ENCODE measurements at regions not wholly inside any gene's neighbourhood (a gene's known extent, or its start where the extent isn't known, plus 50 kb on each side); places are given as distances from the start of the nearest gene placed in this dataset.

DNA sequence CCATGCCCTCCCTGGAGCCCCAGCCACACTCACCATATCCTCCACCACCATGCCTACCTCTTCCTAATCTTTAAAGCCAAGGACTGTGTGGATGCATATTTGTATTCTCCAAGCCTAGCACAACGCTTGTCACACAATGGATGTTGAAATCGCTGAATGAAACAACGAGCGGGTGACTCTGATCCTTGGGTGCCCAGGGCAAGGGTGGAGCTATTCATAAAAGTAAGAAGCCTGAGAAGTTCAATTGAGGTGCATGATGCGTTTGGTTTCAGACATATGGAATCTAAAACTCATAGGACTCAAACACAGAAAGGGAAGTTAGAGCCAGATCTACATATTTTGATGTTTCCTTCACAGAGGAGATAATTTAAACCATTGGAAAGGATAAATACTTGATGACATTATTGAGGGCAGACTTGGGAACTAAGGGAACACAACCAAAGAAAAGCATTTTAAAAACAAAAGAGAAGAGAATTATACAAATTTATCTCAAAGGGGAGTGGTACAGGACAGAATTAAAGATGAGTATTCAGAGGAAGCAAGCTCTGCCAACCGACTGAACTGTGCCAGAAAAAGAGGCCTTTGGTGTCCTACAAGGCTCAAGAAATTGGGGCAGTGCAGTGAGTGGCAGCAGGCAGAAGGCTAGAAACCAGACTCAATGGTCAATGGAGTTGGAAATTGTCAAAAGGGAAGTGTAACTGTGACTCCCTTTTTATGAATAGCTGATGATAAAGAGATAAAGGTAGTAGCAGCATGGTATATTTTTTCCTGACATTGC is 200.6 kb upstream of the NCKAP5 start:
- no peak for DNase-seq (ENCODE audit: low read depth)

DNA sequence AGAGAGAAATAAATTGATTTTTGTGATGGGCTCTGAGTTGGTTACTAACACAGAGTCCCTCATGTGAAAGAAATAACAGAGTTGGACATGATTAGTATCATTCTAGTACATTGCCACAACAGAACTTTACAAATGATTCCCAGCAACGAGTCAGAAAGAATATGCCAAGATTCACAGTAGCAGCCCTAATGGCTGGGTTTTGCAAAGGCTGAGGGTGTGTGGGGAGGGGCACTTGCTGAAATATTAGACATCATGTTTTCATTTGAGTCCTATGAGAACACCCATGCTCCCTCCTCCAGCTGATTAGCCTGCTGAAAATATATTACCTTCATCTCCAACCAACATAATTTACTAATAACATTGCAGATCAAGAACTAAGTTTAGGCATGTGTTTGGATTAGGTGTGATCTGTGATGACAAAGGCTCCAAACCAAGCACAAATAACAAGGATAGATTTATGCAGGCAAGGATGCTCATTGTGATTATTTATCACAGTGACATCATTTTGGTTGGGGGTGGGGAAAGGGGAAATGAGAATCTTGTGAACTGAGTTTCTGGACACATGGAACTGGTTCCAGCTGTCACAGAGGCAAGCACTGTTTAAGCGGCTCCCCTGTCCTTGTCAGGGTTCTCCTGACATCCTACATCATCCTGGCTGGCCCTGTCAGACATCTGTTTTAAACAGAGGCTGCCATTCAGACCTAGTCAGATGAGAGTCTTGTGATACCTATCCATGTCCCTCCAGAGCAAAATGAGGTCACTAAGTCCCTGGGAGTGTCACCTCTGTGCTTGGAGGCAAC is 205.8 kb upstream of the NCKAP5 start:
- no peak for DNase-seq (ENCODE audit: low read depth)

DNA sequence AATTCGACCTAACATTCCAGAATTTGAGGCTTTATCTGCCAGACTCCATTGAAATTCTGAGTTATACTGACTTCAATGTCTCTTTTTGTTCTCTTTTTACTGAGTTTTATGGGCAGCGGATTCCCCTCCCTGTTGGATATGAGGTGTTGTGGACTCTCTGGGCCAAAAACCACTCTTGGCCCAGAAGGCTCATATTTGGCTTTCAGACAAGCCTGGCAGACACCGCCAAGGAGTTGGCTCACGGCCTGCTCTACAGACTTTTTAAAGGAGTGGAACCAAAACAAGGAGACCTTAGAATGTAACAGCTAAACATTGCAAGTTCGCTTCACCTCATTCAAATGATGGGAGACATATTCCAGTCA is 206.4 kb upstream of the NCKAP5 start:
- no peak for DNase-seq (ENCODE audit: low read depth)

DNA sequence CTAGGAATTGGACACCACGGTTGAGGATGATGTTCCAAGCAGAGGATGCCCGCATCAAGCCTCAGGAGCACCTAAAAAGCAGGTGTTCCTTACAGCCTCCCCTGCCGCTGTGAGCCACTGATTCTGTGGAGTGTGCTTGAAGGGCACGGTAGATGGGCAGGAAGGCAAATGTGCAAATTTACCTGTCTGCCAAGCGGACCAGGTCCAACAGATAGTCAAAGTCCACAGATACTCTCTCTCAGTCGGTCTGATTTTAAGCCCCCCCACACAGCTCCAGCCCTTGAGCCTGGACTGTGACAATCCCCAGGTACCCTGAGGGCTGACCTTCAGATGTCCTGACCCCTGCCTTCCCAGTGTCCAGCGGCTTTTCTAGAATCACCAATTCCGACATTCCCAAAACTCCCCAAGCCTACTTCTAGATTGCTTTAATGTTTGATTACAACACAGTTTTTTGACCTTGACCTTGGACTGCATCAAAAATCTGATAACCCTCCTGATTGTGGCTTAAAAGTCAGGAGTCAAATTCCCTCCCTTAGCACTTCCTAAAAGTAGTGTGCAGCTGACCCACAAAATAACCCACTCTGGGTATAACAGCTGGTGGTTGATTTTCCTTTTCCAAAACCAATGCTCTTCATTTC is 208.8 kb upstream of the NCKAP5 start:
- no peak for DNase-seq (ENCODE audit: low read depth)

DNA sequence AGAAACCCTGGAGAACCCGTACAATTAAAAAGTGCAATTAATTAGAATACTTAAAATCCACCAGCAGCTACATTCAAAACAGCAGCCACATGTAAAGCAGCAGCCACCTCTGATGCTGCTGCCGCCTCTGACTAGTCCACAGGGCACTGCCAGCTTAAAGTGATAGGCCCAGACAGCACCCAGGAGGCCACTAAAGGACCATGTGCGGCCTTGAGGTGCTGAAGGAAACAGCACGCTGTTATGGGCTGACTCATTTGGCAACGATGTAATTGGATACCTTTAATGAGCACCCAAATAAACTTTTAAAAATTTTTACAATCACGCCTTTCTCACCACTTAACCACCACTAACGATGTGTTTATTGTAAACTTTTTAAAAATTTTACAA is 209.3 kb upstream of the NCKAP5 start:
- no peak for DNase-seq (ENCODE audit: low read depth)

DNA sequence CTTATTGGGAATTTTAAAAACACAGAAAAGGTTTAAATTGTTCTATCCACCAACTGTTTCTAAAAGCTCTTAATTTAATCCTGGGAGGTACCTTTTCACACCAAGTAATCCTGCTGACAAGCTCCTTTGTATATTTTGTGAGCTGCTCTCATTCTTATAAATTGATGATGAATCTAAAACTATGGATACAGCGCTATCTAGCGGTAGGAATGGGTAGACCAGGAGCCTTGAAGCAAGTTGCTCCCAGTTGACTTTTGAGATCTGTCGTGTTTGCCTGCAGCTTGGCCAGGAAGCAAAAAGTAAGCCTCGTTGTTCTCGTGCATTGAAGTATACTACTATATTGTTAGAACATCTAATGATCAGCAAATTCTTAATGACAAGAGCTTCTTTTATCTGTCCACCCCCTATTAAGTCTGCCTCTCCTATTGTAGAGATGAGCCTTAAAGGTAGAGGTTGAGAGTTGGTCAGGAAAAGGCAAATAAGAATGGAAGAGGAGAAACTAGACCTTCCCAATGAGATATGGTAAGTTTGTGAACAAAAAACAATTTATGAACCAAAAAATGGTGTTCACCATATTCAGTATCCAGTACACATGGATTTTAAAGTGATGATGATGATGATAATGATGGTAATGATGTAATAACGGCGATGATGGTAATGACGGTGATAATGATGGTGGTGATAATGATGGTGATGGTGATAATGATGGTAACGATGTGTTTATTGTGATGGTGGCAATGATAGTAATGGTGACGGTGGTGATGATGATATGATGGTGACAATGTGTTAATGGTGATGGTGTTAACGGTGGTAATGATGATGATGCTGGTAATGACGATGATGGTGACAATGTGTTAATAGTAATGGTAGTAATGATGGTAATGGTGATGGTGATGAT is 212.1 kb upstream of the NCKAP5 start:
- DNase-seq (ENCODE audit: low read depth) = peak; percentile 64

DNA sequence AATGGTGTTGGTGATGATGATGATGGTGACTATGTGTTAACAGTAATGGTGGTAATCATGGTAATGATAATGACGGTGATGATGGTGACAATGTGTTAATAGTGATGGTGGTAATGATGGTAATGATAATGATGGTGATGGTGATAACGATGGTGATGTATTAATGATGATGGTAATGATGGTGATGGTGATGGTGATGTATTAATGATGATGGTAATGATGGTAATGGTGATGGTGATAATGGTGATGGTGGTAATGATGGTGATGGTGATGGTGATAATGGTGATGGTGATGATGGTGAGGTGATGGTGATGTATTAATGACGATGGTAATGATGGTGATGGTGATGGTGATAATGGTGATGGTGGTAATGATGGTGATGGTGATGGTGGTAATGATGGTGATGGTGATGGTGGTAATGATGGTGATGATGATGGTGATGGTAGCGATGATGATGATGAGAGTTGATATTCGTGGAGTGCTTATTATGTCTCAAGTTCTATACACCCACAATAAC is 212.8 kb upstream of the NCKAP5 start:
- no peak for DNase-seq (ENCODE audit: low read depth)

DNA sequence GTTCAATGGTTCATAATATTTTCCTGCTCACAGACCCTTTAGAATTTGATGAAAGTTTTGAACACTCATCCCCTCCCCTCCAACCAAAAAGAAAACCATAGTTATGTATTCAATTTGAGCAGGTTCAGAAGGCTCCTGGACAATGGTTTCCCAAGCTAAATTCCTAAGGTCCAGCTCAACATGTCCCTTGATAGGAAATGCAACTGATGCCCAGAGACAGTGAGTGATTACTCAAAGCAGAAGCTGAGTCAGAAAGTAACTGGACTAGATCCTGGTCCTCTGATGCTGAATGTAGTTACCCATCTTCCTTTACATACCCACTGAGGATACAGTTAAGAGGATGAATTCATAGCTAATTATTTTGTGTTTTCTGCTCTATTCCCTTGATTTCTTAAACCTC is 218.9 kb upstream of the NCKAP5 start:
- peak; percentile 53 for DNase-seq (ENCODE audit: low read depth)

DNA sequence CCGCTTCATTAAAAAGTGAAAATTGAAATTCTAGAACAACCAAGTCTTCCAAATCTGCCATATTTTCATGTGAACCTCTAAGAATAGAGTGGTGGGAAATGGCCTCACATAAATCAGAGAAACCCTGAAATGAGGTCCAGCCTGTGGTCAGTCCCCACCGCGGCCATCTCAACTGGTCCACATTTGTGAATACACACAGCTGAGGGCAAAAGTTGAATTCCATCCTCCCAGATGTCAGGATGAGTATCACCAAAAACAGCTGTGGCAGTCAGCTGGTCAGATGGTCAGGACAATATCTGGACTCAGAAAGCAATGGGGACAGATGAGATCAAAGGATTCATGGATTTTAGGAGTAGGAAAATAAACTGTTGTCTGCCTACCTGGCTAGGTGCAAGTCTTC is 219.4 kb upstream of the NCKAP5 start:
- no peak for DNase-seq (ENCODE audit: low read depth)

DNA sequence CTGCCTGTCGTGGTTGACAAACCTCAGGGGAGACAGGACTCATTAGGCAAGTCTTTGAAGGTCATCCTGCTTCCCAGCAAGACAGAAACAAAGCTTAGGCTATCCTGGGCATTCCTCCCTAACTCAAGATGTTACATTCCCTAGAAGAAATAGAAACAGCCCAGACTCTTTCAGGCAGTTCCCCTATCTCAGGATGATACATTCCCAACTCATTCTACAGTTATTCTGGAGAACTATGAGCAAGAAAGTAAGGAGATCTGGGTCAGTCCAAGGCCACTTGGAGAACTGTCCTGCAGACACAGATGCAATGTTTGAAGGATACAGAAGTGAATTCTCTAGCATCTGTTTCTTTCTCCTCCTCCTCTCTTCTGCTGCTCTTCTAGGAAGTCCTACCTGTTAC is 220.1 kb upstream of the NCKAP5 start:
- DNase-seq (ENCODE audit: low read depth) = no peak

DNA sequence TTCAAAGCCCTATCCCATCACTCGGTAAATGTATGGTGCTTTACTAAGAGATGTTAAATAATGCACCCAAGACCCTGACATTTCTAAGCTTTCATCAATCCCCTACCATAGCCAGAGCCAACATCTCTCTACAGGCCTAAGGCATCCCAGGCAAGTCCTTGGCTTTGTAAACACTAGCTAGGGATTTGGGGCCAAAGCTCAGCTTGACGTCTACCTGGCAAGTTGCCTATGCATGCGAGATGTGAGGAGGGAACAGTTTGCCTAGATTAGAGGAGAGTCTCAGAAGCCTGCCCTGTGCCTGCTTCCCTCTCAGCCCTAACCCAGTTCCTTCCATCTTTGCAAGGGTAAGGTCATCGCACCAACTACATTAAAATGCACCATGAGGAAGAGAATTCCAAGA is 221.5 kb upstream of the NCKAP5 start:
- no peak for DNase-seq (ENCODE audit: low read depth)

DNA sequence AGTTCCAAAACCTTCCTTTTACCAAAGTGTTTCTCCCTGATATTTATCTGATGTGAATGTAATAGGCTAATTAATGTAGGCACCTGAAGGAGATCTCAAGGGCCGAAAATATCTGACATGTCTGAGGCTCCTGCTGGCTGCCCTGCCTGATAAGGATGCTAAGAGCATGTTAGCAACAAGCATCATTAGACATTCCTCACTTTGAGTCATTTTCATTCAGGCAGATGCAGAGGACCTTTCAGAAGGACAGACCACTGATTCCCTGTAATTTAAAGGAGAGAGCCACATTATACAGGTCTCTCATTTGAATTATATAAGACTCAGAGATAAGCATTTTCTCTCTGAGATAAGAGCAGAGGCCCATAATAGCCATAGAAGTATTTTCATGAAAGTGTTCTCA is 222.4 kb upstream of the NCKAP5 start:
- no peak for DNase-seq (ENCODE audit: low read depth)

DNA sequence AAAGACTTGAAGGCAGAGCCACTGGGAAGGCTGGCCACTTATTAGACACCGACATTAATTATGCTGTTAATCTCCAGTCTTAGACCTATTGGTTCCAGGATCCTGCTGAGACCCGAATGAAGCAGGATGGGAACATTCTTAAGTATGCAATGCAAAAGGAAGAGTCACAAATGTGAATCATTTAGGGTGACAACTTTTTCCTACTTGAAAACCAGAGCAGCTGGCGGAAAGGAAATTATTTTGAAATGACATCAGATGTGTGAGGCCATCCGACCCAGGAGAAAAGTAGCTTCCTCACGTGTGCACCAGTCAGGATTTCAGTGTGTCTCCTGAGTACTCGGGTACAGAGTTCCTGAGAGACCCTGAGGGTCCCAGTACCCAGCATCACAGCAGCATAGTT is 222.9 kb upstream of the NCKAP5 start:
- peak; percentile 73 for DNase-seq (ENCODE audit: low read depth)

DNA sequence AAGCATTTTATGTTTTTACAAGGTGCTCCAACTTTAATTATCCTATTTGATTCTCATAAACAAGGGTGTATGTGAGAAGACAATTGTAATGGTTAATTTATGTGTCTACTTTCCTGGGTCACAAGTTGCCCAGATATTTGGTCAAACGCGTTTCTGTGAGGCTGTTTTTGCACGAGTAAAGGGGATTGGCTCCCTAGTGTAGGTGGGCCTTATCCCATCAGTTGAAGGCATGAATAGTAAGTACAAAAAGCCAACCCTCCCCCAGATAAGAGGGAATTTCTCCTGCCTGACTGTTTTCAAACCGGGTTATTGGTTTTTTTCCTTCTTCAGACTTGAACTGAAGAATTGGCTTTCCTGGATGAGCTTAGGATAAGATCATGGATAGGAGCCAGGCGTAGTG is 224.0 kb upstream of the NCKAP5 start:
- DNase-seq (ENCODE audit: low read depth) = no peak

DNA sequence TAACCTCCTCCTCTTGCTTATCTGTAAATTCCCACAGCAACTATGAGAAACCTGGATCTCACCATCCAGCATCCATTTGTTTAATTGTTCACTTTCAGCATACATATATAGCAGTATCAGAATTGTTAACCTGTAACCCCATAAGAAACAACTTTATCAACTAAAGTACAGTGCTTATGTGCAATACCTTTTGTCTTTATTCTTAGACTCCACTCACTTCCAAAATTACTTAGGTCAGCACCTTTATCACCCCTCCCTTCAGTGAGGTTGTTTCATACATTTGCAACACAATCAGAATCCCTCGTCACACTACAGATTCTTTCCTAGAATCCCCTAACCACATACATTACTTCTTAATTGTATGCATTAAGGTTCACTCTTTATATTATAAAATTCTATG is 225.9 kb upstream of the NCKAP5 start:
- DNase-seq (ENCODE audit: low read depth) = no peak

DNA sequence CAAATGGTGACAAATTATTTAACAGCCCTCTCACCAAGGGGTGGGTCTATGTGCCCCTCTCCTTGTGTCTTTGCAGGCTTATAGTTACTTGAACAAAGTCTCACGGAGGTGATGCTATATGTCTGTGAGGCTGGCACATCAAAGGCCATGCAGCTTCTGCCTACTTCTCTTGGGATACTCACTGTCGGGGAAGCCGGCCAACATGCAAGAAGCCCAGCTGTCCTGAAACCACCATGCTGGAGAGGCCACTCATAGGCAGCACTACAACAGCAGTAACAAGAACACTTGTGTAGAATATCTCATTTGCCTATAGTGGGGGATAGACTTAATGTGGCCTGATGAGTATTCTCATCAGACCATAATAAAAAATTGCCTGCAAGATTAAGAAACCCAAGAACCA is 233.7 kb upstream of the NCKAP5 start:
- DNase-seq (ENCODE audit: low read depth) = no peak

DNA sequence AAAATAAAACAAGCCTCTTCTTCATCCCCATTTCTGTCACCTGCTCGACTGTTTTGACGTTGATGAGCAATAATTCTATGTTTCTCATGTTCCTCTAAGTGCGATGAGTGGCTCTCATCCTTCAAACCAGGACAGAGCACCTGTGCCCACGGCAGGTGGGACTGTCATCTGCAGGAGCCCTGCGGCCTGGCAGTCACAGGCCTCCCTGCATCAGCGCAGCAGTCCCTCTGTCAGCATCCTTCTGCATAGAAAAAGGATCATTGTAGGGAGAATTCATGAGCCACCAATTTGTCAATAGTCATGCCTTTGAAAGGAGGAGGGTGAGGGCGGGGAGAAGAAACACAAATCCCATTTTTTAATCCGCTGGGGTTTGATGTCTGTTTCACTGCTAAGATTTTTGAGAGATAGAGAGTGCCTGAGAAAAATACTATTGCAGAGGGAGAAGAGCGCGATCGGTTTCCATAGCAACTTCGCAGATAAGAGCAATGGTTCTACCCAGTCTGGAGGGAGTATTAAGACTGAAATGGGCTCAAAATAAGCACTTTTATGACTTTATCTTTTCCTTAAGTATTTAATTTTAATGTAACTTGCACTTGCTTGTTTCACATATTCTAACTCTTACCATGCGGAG is 234.3 kb upstream of the NCKAP5 start:
- DNase-seq (ENCODE audit: low read depth) = no peak

DNA sequence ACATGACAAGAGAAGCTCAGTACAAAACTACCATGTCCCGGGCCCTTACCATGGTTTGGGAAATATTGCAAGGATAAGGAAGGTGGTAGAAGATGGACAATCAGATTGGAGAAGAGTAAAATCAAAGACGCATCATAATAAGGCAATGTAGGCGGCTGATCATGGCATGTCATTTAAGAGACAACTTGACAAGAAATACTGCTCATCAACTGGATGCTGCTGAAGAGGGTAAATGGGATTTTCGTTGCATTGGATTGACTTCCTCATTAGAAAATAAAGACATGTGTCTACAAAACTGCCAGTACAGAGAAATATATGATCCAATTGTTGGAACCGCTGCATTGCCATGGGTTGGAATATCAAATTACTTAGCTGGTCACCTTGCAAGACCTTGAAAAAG is 238.3 kb upstream of the NCKAP5 start:
- no peak for DNase-seq (ENCODE audit: low read depth)

DNA sequence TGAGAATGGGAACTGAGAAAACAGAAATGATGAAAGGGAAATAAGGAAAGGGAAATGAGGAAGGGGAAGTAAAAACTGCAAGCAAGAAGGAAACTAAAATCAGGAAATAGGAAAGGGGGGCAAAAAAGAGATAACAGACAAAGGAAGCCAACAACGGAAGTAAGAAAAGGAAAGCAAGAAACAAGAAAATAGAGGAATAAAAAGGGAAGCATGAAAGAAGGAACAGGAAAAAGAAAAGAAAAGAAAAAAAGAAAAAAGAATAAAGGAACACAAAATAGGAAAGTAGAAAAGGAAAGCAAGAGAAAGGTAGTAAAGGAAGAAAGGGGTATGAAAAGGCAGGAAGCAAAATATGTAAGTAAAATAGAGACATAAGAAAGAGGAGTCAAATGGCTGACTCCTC is 241.2 kb upstream of the NCKAP5 start:
- no peak for DNase-seq (ENCODE audit: low read depth)

DNA sequence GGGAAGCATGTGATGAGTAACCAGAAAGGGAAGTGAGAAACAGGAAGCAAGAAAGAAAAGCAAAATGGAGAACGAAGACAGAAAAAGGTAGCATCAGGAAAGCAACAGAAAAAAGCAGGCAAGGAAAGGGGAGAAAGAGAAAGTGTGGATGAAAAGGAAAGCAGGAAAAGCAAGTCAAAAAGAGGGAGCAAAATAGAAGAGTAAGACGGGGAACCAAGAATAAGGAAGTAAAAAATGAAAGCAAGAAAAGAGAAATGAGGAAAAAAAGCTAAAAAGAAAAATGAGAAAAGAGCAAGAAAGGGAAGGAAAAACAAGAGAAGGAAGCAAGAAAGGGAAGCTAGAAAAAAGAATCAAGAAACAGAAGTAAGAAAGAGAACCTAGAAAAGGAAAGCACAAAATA is 242.3 kb upstream of the NCKAP5 start:
- DNase-seq (ENCODE audit: low read depth) = no peak

DNA sequence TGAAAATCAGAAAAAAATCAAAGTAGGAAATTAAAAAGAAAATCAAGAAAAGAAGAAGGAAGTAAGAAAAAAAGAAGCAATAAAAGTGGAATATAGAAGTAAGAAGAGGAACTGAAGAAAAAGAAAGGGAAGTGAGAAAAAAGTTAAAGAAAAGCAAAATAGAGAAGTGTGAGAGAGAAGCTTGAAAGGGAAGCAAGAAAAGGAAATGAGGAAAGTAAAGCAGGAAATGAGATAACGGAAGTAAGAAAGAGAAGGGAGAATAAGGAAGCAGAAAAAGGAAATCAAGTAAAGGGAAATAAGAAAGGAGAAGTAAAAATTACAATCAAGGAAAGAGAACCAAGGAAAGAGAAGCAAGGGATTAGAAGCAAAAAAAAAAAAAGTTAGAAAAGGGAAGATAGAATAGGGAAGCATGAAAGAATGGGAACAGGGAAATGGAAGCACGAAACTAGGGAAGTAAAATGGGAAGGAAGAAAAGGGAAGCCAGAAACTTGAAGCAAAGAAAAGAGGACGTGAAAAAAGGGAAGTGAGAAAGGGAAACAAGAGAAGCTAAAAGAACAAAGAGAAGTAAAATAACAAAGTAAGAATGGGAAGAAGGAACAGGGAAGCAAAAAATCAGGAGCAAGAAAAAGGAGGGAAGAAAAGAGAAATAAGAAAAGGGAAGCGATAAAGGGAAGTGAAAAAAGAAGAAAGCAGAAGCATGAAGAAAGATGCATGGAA is 243.3 kb upstream of the NCKAP5 start:
- DNase-seq (ENCODE audit: low read depth) = no peak

All from HS-5 (cell line).